Tibial artery (tissue), 4 donors: ENCODE measurements at regions not wholly inside any gene's neighbourhood (a gene's known extent, or its start where the extent isn't known, plus 50 kb on each side); places are given as distances from the start of the nearest gene placed in this dataset.

ENCODE experiments used
- DNase-seq, 2 donors: peaks; one replicate each; pipeline ENCODE4 v3.0.0-alpha.2; 2019
- H3K27ac ChIP-seq, 2 donors: fragments of 200-600 bp; sonication (generic) in 1 of 2; 1 replicate in 1 of 2; 2 replicates in 1 of 2; pipeline ENCODE4 v1.5.1; 2018 to 2019; ENCODE audit warnings: mild to moderate bottlenecking in 1 of 2
- H3K27me3 ChIP-seq, 2 donors: fragments of 200-600 bp; sonication (generic) in 1 of 2; one replicate each; pipeline versions ENCODE4 v1.5.1 to v1.6.0; 2016 to 2019
- H3K36me3 ChIP-seq, 3 donors: fragments of 200-600 bp; sonication (generic) in 2 of 3; one replicate each; pipeline ENCODE4 v1.5.1; 2016 to 2019; ENCODE audit warnings: mild to moderate bottlenecking in 2 of 3
- H3K4me1 ChIP-seq, 4 donors: fragments of 200-600 bp; sonication (generic) in 2 of 4; 1 replicate in 3 of 4; 2 replicates in 1 of 4; pipeline ENCODE4 v1.5.1; 2016 to 2019
- H3K4me3 ChIP-seq, 2 donors: fragments of 200-600 bp; sonication (generic) in 1 of 2; 1 replicate in 1 of 2; 2 replicates in 1 of 2; pipeline ENCODE4 v1.5.1; 2018 to 2019; ENCODE audit warnings: mild to moderate bottlenecking in 2 of 2
- H3K9me3 ChIP-seq, 3 donors: fragments of 200-600 bp; sonication (generic) in 1 of 3; one replicate each; pipeline ENCODE4 v1.5.1; 2016 to 2019
- intact Hi-C: fragments of 100-400 bp; cut with DNase I; formaldehyde crosslinking; loops from one replicate; pipeline ENCODE4 v1.15.0; 2023; ENCODE audit warnings: low total_unique reads
- TF ChIP-seq, protein P1 (sequence below), 2 experiments: fragments of 200-600 bp in 1 of 2; fragments of 450-650 bp in 1 of 2; IDR thresholded peaks; one replicate each; pipeline ENCODE4 v1.5.1; 2017 to 2019; ENCODE audit warnings: antibody characterized with exemption in 2 of 2, mild to moderate bottlenecking in 1 of 2, moderate library complexity in 1 of 2

DNA sequence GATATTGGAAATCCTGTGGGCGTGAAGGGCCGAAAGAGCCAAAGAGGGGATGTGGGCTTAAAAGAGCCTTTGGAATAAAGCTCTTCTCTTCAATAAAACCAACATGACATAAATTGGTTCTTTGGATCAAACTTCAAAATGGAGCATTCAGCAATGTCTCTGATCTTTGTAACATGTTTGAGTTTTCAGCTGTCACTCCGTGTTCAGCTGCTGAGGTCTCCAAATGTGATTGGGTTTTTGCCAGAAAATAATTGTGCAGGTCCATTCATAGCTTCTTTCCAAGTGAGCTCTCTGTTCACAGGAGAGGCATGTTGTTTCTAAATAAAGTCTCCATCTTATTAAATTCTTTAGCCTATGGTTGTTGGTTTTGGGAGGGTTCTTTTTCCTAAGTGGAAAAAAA, 127.6 kb upstream of the CCDC68 start:
- Histone ChIP-seq H3K9me3 (no peaks in the 10 kb centered on the region), H3K27me3 (no peaks in the 10 kb centered on the region), H3K27ac (no peak overlapping the region), H3K4me3 (no peak overlapping the region), H3K36me3 (no peaks in the 10 kb centered on the region), H3K4me1 (no peaks in the 10 kb centered on the region)
- TF ChIP-seq, protein P1, sequence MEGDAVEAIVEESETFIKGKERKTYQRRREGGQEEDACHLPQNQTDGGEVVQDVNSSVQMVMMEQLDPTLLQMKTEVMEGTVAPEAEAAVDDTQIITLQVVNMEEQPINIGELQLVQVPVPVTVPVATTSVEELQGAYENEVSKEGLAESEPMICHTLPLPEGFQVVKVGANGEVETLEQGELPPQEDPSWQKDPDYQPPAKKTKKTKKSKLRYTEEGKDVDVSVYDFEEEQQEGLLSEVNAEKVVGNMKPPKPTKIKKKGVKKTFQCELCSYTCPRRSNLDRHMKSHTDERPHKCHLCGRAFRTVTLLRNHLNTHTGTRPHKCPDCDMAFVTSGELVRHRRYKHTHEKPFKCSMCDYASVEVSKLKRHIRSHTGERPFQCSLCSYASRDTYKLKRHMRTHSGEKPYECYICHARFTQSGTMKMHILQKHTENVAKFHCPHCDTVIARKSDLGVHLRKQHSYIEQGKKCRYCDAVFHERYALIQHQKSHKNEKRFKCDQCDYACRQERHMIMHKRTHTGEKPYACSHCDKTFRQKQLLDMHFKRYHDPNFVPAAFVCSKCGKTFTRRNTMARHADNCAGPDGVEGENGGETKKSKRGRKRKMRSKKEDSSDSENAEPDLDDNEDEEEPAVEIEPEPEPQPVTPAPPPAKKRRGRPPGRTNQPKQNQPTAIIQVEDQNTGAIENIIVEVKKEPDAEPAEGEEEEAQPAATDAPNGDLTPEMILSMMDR (IDR thresholded peaks at IDR 0.05), result no peak
- intact Hi-C loops, result no loop called here
- no peak for DNase-seq

DNA sequence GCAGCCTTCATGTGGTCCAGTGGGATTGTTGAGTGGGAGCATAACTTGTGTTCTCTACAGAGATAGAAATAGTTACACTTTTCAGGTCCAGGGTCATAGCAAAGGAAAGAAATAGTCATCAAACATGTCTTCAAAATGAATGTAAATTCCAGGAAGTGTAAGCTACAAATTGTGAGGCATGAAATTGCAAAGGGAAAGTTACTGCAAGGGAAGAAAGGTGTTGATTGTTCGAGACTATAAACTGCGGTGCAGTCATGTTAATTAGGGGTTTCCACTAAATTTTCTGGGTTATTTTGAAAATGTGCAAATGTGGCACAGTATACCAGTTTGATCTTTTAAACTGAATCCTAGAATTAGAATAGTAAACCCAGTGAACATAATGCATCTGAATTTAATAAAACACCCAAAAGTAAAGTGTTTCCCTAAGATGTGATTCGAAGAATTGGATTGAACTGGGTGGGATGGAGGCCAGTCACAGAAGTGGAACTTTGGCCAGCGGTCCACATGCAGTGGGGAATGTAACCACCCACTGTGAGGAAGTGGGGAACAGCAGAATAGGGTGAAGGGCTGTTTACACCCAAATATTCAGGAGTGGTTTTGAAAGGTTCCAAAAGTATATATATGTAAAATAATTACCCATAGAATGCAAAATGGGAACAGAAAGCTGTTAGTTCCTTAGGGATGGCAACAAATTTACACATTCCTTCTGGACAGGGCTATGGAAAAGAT, 126.5 kb upstream of the CCDC68 start:
- Histone ChIP-seq H3K27ac (no peak overlapping the region), H3K4me1 (no peaks in the 10 kb centered on the region), H3K4me3 (no peak overlapping the region), H3K9me3 (no peaks in the 10 kb centered on the region), H3K27me3 (no peaks in the 10 kb centered on the region), H3K36me3 (no peaks in the 10 kb centered on the region)
- TF ChIP-seq, protein P1 (IDR thresholded peaks at IDR 0.05), result no peak
- intact Hi-C loops, result no loop called here
- DNase-seq, result no peak

DNA sequence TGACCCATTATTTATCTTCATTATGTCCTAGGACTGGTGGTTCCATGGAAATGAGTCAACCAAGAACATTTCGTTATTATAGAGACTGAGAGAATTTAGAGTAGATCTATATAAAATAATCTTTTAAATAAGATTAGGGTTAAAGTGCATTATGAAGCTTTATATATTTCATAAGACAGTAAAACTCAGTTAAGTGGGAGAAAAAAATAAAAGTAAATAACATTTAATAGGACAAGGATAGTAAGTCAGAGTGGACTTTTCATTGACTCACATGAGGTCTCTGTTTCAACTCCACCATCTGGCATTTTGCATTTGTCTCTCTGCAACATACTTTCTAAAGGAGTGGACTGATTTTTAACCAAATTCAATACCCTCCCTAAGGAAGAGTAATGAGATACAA, 125.3 kb upstream of the CCDC68 start:
- TF ChIP-seq, protein P1 (IDR thresholded peaks at IDR 0.05), result no peak
- H3K27ac ChIP-seq, result no peak overlapping the region
- H3K36me3 ChIP-seq, result no peaks in the 10 kb centered on the region
- no peaks in the 10 kb centered on the region for H3K9me3 ChIP-seq
- H3K4me3 ChIP-seq, result no peak overlapping the region
- no peaks in the 10 kb centered on the region for H3K4me1 ChIP-seq
- DNase-seq, result no peak
- H3K27me3 ChIP-seq, result no peaks in the 10 kb centered on the region
- intact Hi-C loops, result no loop called here

DNA sequence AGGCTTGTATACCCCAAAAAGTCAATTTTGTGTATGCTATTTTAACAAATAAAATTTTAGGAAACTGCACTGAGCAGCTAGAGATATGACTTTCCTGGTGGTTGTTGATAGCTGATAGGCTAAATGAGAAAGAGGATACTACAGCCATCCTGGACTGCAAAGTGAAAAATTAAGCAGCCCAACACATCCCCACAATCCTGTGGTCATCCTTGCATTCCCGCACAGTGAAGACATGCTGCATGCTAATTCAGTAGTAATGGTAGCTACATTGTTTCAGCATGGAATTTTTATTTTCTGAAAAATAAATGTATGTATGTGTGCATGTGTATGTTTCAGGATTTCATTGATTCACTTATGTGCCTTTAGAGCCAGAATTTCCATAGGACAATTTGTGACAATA, 124.2 kb upstream of the CCDC68 start:
- H3K9me3 ChIP-seq, result no peaks in the 10 kb centered on the region
- H3K4me1 ChIP-seq, result no peaks in the 10 kb centered on the region
- DNase-seq, result no peak
- no peak overlapping the region for H3K4me3 ChIP-seq
- H3K27me3 ChIP-seq, result no peaks in the 10 kb centered on the region
- no peaks in the 10 kb centered on the region for H3K36me3 ChIP-seq
- intact Hi-C loops, result no loop called here
- TF ChIP-seq, protein P1 (IDR thresholded peaks at IDR 0.05), result no peak
- H3K27ac ChIP-seq, result no peak overlapping the region

DNA sequence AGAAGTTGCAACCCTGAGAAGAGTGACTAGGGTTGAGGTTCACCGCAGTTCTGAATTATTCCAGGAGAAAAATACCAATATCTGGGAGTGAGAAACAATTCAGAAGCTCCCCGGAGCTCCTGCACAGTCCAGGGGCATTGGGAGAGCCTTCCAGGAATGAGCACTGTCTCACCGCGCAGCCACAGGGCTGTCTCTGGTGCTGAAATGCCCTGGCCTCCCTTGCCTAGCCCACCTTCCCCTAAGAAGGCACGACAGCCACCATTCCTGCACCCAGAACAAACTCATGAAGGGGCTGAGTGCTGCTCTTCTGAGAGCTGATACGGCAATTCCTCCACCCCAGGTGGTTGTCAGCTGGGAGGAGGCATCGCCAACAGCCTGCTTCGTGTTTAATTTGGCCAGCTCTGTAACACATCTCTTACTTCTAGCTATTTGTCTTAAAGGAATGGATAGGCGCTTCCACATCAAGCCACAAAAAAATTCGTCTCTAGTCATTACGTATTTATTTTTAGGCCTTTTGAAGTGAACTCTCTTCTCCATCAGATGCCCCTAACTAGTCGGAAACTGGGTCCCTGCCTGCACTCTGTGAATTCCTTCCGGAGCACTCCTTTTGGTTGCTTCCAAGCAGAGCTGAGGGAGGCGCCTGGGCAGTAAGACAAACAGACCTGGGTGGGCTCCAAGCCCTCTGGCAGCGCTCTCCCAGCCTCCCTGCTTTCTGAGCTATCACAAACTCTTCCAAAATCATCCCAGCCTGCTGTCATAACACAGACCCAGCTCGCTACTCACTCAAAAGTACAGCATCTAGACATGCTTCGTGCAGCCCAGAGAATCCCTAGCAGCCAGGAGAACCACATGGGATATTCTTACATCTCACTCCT, 120.5 kb upstream of the CCDC68 start:
- TF ChIP-seq, protein P1 (IDR thresholded peaks at IDR 0.05), result no peak
- H3K36me3 ChIP-seq, result no peaks in the 10 kb centered on the region
- H3K9me3 ChIP-seq, result no peaks in the 10 kb centered on the region
- no peak overlapping the region for H3K4me3 ChIP-seq
- H3K4me1 ChIP-seq, result no peaks in the 10 kb centered on the region
- H3K27me3 ChIP-seq, result no peaks in the 10 kb centered on the region
- intact Hi-C loops, result no loop called here
- H3K27ac ChIP-seq, result no peak overlapping the region
- no peak for DNase-seq
